Hepatocyte (in vitro differentiated cells): ENCODE measurements at regions not wholly inside any gene's neighbourhood (a gene's known extent, or its start where the extent isn't known, plus 50 kb on each side); places are given as distances from the start of the nearest gene placed in this dataset.
A peak's percentile ranks its signal among the peaks of the same experiment; 100 is the strongest.

Source experiments
- DNase-seq: peaks from one replicate; pipeline ENCODE4 v3.0.0-alpha.2; 2016; ENCODE audit warnings: low spot score
- H2AFZ ChIP-seq: fragments of 200-600 bp; sonication (generic); 2 replicates; pipeline ENCODE4 v1.6.0; 2016; ENCODE audit warnings: antibody characterized with exemption, mild to moderate bottlenecking
- H3K27ac ChIP-seq: fragments of 200-600 bp; sonication (generic); 2 replicates; pipeline ENCODE4 v1.5.1; 2016; ENCODE audit warnings: mild to moderate bottlenecking
- H3K27me3 ChIP-seq: fragments of 200-600 bp; sonication (generic); 2 replicates; pipeline ENCODE4 v1.6.1; 2016
- H3K36me3 ChIP-seq: fragments of 200-600 bp; sonication (generic); replicated peaks from 2 replicates; pipeline ENCODE4 v1.5.1; 2016; ENCODE audit warnings: low read depth; ENCODE audit not compliant: insufficient read depth
- H3K4me1 ChIP-seq: fragments of 200-600 bp; sonication (generic); 2 replicates; pipeline ENCODE4 v1.5.1; 2016; ENCODE audit warnings: mild to moderate bottlenecking, moderate library complexity; ENCODE audit not compliant: insufficient read depth
- H3K4me2 ChIP-seq: fragments of 200-600 bp; sonication (generic); 2 replicates; pipeline ENCODE4 v1.6.0; 2016
- H3K4me3 ChIP-seq: fragments of 200-600 bp; sonication (generic); 2 replicates; pipeline ENCODE4 v1.5.1; 2016; ENCODE audit warnings: mild to moderate bottlenecking
- H3K79me2 ChIP-seq: fragments of 200-600 bp; sonication (generic); 2 replicates; pipeline ENCODE4 v1.6.0; 2017; ENCODE audit warnings: mild to moderate bottlenecking
- H3K9me2 ChIP-seq: fragments of 200-600 bp; sonication (generic); replicated peaks from 2 replicates; pipeline ENCODE4 v1.6.0; 2017; ENCODE audit warnings: mild to moderate bottlenecking; ENCODE audit not compliant: insufficient read depth
- H3K9me3 ChIP-seq: fragments of 200-600 bp; sonication (generic); 2 replicates; pipeline ENCODE4 v1.5.1; 2016; ENCODE audit warnings: low read depth, mild to moderate bottlenecking
- H4K20me1 ChIP-seq: fragments of 200-600 bp; sonication (generic); 2 replicates; pipeline ENCODE4 v1.6.0; 2016; ENCODE audit warnings: mild to moderate bottlenecking; ENCODE audit not compliant: insufficient read depth, poor library complexity, severe bottlenecking
- EZH2 ChIP-seq: fragments of 200-600 bp; sonication (generic); IDR thresholded peaks from 2 replicates; pipeline ENCODE4 v1.6.1; 2016; ENCODE audit warnings: antibody characterized with exemption, mild to moderate bottlenecking, borderline replicate concordance
- EZH2phosphoT487 ChIP-seq: fragments of 200-600 bp; sonication (generic); IDR thresholded peaks from one replicate; pipeline ENCODE4 v1.6.1; 2018; ENCODE audit warnings: antibody characterized with exemption, mild to moderate bottlenecking, low read depth, moderate library complexity; ENCODE audit not compliant: unreplicated experiment, severe bottlenecking
- WGBS: methylation state at CpG from one replicate; pipeline ENCODE4 v1.1.6; 2016; ENCODE audit warnings: low lambda C conversion rate; ENCODE audit errors: missing lambda C conversion rate; 5-methylcytosine and 5-hydroxymethylcytosine counted together
- TF ChIP-seq, protein P1 (sequence below): fragments of 200-600 bp; sonication (generic); IDR thresholded peaks from 2 replicates; pipeline ENCODE4 v1.5.1; 2016; ENCODE audit warnings: antibody characterized with exemption, mild to moderate bottlenecking; ENCODE audit not compliant: poor library complexity

DNA sequence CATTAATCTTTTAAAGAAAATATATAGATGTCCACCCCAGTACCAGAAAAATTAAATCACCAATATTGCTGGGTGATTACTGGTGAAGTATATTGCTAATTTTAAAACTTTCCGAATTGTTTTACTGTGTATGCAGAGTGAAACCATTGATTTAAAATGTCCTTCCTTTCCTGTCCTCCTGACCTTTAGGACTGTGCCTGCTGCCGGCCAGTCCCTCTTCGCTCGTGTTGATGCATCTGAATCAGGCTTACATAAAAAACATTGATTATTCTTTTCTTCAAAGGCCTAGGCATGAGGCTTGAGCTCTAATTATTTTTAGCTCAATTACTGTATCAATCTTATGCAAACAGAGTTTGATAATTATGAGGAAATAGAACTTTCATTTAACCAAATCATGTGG, 1128.1 kb downstream of the BRINP3 start:
- no peaks in the 10 kb centered on the region for H3K79me2 ChIP-seq
- no peaks in the 10 kb centered on the region for H3K36me3 ChIP-seq
- H3K9me3 ChIP-seq, result no peaks in the 10 kb centered on the region
- H3K4me1 ChIP-seq, result no peaks in the 10 kb centered on the region
- TF ChIP-seq, protein P1, sequence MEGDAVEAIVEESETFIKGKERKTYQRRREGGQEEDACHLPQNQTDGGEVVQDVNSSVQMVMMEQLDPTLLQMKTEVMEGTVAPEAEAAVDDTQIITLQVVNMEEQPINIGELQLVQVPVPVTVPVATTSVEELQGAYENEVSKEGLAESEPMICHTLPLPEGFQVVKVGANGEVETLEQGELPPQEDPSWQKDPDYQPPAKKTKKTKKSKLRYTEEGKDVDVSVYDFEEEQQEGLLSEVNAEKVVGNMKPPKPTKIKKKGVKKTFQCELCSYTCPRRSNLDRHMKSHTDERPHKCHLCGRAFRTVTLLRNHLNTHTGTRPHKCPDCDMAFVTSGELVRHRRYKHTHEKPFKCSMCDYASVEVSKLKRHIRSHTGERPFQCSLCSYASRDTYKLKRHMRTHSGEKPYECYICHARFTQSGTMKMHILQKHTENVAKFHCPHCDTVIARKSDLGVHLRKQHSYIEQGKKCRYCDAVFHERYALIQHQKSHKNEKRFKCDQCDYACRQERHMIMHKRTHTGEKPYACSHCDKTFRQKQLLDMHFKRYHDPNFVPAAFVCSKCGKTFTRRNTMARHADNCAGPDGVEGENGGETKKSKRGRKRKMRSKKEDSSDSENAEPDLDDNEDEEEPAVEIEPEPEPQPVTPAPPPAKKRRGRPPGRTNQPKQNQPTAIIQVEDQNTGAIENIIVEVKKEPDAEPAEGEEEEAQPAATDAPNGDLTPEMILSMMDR, result no peak
- no peak for TF ChIP-seq EZH2
- no peak for TF ChIP-seq EZH2phosphoT487
- no peak overlapping the region for H2AFZ ChIP-seq
- no peaks in the 10 kb centered on the region for H3K9me2 ChIP-seq
- no peaks in the 10 kb centered on the region for H3K27me3 ChIP-seq
- no peaks in the 10 kb centered on the region for H4K20me1 ChIP-seq
- WGBS, result 87% methylated on average over 4 of the region's 4 CpGs
- H3K4me3 ChIP-seq, result no peak overlapping the region
- no peak overlapping the region for H3K27ac ChIP-seq
- DNase-seq, result no peak
- H3K4me2 ChIP-seq, result no peak overlapping the region

DNA sequence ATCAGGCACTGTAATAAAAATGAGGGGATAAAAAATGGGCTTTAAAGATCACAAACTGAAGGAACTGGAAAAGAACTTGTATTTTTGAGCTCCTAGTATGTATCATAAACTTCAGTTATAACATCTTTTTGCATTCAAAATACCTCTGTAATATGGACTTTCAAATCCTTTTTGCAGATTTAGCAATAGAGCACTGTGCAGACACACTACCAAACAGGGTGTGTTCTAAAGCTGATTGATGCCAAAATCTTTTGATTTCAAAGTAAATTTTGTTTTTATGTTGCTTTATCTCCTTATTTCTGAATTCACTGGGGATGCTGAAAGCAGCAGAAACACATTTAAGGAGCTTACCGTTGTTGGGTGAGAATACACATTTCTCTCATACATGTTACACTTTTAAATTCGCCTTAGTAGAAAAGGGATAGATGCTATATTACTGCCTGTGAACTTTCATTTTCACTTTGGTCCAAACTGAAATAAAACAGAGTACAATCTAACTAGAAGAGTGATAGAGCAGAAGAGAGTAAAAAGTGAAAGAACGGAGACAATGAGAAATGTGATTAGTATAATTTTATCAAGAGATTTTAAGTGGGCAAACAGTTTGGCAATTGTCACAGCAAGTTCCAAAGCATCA, 1126.6 kb downstream of the BRINP3 start:
- 92% methylated on average over 3 of the region's 3 CpGs for WGBS
- no peak overlapping the region for H3K27ac ChIP-seq
- H3K4me1 ChIP-seq, result no peaks in the 10 kb centered on the region
- no peaks in the 10 kb centered on the region for H3K9me3 ChIP-seq
- no peaks in the 10 kb centered on the region for H3K9me2 ChIP-seq
- no peaks in the 10 kb centered on the region for H3K27me3 ChIP-seq
- TF ChIP-seq, protein P1, result no peak
- no peak for TF ChIP-seq EZH2
- no peak for TF ChIP-seq EZH2phosphoT487
- DNase-seq, result no peak
- H3K36me3 ChIP-seq, result no peaks in the 10 kb centered on the region
- no peaks in the 10 kb centered on the region for H4K20me1 ChIP-seq
- H3K4me2 ChIP-seq, result no peak overlapping the region
- H3K4me3 ChIP-seq, result no peak overlapping the region
- no peak overlapping the region for H2AFZ ChIP-seq
- H3K79me2 ChIP-seq, result no peaks in the 10 kb centered on the region

- no peak for TF ChIP-seq EZH2phosphoT487
- no peak for TF ChIP-seq EZH2
- TF ChIP-seq, protein P1, result no peak
- no peaks in the 10 kb centered on the region for H3K36me3 ChIP-seq
- 75% methylated on average over 1 of the region's 1 CpG for WGBS
- no peaks in the 10 kb centered on the region for H4K20me1 ChIP-seq
- H3K9me3 ChIP-seq, result no peaks in the 10 kb centered on the region
- no peaks in the 10 kb centered on the region for H3K27me3 ChIP-seq
- H3K9me2 ChIP-seq, result no peaks in the 10 kb centered on the region
- H3K4me2 ChIP-seq, result no peak overlapping the region
- no peak overlapping the region for H2AFZ ChIP-seq
- H3K27ac ChIP-seq, result no peak overlapping the region
- DNase-seq, result no peak
- peaks cover 3% of the 10 kb centered on the region for H3K4me1 ChIP-seq
- H3K79me2 ChIP-seq, result no peaks in the 10 kb centered on the region
- no peak overlapping the region for H3K4me3 ChIP-seq
These were observed 1125.7 kb downstream of the BRINP3 start for GRCh38 chr1:189351960-189352359.

DNA sequence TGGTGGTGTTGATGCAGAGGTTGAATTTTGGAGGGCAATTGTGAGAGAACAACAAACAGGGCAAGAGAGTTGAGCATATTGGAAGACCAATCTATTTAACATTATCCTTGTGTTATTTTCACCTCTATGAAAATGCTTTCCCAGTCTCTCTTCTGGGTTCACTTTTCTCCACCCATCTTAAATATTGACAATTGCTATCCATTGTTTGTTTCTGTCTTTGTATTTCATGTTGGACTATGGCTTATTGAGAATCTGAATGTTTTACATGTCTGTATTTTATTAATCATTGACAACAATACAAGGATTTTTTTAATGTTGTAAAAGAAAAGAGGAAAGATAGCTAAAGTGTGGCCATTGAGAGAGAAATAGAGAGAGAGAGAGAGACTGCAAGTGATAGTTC, 1121.5 kb downstream of the BRINP3 start:
- Histone ChIP-seq H2AFZ (no peak overlapping the region), H4K20me1 (no peaks in the 10 kb centered on the region), H3K9me3 (no peaks in the 10 kb centered on the region), H3K27ac (no peak overlapping the region), H3K36me3 (no peaks in the 10 kb centered on the region), H3K4me2 (peak overlapping the region; percentile 28), H3K79me2 (no peaks in the 10 kb centered on the region), H3K9me2 (no peaks in the 10 kb centered on the region), H3K27me3 (no peaks in the 10 kb centered on the region), H3K4me1 (peaks cover 6% of the 10 kb centered on the region), H3K4me3 (no peak overlapping the region)
- no peak for TF ChIP-seq EZH2phosphoT487
- TF ChIP-seq EZH2, result no peak
- TF ChIP-seq, protein P1, result no peak
- no peak for DNase-seq
